ENCODE measurements at regions not wholly inside any gene's neighbourhood (a gene's known extent, or its start where the extent isn't known, plus 50 kb on each side); places are given as distances from the start of the nearest gene placed in this dataset.

DNA sequence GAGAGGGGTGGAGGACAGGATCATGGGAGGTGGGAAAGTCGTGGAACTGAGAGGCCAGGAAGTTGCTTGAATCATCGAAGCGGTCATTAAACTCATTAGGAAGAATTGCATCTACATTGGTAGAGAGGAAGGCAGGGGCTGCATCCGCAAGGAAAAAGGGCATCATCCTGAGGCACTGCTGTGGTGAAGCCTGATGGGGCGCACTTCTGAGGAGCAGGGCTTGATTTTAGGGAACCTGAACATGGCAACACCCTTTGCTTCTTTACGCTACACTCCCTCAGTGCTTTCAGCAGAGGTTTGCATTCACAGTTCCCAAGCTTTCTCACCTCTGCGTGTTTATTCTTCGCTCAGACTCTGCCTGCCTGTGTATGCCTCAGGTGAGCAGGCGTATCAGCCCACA lies 352.0 kb upstream of the RAB6C start:
- dilution Hi-C loops (cut with MboI; ENCODE audit: extremely low pct_ligation_motif_present, low sequenced_read_pairs) = no loop called here
- no peaks in the 10 kb centered on the region for H3K79me2 ChIP-seq (ENCODE audit: control insufficient read depth, insufficient read depth, low read length)
- TF ChIP-seq, protein P1, sequence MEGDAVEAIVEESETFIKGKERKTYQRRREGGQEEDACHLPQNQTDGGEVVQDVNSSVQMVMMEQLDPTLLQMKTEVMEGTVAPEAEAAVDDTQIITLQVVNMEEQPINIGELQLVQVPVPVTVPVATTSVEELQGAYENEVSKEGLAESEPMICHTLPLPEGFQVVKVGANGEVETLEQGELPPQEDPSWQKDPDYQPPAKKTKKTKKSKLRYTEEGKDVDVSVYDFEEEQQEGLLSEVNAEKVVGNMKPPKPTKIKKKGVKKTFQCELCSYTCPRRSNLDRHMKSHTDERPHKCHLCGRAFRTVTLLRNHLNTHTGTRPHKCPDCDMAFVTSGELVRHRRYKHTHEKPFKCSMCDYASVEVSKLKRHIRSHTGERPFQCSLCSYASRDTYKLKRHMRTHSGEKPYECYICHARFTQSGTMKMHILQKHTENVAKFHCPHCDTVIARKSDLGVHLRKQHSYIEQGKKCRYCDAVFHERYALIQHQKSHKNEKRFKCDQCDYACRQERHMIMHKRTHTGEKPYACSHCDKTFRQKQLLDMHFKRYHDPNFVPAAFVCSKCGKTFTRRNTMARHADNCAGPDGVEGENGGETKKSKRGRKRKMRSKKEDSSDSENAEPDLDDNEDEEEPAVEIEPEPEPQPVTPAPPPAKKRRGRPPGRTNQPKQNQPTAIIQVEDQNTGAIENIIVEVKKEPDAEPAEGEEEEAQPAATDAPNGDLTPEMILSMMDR (optimal IDR thresholded peaks at IDR 0.05 in 1 of 3, IDR thresholded peaks at IDR 0.05 in 1 of 3, conservative IDR thresholded peaks at IDR 0.05 in 1 of 3; ENCODE audit: extremely low read depth in 1 of 3, insufficient read depth in 2 of 3, low read length in 3 of 3) = no peak
- no peak for TF ChIP-seq EZH2 (IDR thresholded peaks at IDR 0.05; ENCODE audit: low read length)
- H4K20me1 ChIP-seq (ENCODE audit: control insufficient read depth, extremely low read depth, insufficient read depth, low read length) = no peaks in the 10 kb centered on the region
- no peaks in the 10 kb centered on the region for H3K4me1 ChIP-seq (ENCODE audit: control insufficient read depth, extremely low read depth, insufficient read depth, low read length)
- no peak overlapping the region for H2AFZ ChIP-seq (ENCODE audit: control insufficient read depth, low read length)
- H3K9me3 ChIP-seq (ENCODE audit: control insufficient read depth, low read depth, low read length) = no peaks in the 10 kb centered on the region
- FAIRE-seq = no peak
- no peak overlapping the region for H3K9ac ChIP-seq (ENCODE audit: control insufficient read depth, extremely low read depth, insufficient read depth, low read length)
- H3K27ac ChIP-seq (ENCODE audit: control insufficient read depth, insufficient read depth, low read length) = no peak overlapping the region
- H3K4me3 ChIP-seq (ENCODE audit: control insufficient read depth in 2 of 3, extremely low read depth in 1 of 3, insufficient read depth in 2 of 3, low read depth in 1 of 3, low read length in 3 of 3) = no peak overlapping the region
- H3K27me3 ChIP-seq (ENCODE audit: control insufficient read depth, extremely low read depth, insufficient read depth, low read length) = no peaks in the 10 kb centered on the region
- DNase-seq (ENCODE audit: low read depth, low spot score) = no peak
- no peaks in the 10 kb centered on the region for H3K36me3 ChIP-seq (ENCODE audit: control insufficient read depth in 2 of 2, extremely low read depth in 1 of 2, insufficient read depth in 2 of 2, low read length in 2 of 2)
- no peak overlapping the region for H3K4me2 ChIP-seq (ENCODE audit: control insufficient read depth, extremely low read depth, insufficient read depth, low read depth, low read length)
- no peaks in the 10 kb centered on the region for H3K9me1 ChIP-seq (ENCODE audit: control insufficient read depth, extremely low read depth, insufficient read depth, low read length)

DNA sequence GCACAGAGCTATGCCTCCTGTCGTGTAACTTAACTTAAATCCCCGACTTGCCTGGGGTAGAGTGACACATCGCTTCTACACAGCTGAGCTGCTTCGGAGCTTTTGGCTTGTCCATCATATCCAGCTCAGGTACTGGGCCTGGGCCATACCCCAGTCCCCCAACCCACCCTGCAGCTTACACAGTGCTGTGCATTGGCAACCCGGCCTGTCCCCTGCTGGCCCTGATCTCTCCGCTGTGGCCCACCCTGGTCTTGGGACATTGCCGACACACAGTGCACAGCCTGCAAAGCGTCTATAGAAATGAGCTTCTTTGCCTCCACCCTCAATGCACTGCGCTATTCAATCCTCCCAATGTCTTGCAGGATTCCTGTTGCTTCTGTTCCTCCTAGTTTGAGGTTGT lies 342.8 kb upstream of the RAB6C start:
- TF ChIP-seq, protein P1 (optimal IDR thresholded peaks at IDR 0.05 in 1 of 3, IDR thresholded peaks at IDR 0.05 in 1 of 3, conservative IDR thresholded peaks at IDR 0.05 in 1 of 3; ENCODE audit: extremely low read depth in 1 of 3, insufficient read depth in 2 of 3, low read length in 3 of 3) = no peak
- no peak for TF ChIP-seq EZH2 (IDR thresholded peaks at IDR 0.05; ENCODE audit: low read length)
- Histone ChIP-seq H3K4me2 (ENCODE audit: control insufficient read depth, extremely low read depth, insufficient read depth, low read depth, low read length) (no peak overlapping the region), H3K9ac (ENCODE audit: control insufficient read depth, extremely low read depth, insufficient read depth, low read length) (no peak overlapping the region), H3K9me3 (ENCODE audit: control insufficient read depth, low read depth, low read length) (no peaks in the 10 kb centered on the region), H3K27me3 (ENCODE audit: control insufficient read depth, extremely low read depth, insufficient read depth, low read length) (no peaks in the 10 kb centered on the region), H3K79me2 (ENCODE audit: control insufficient read depth, insufficient read depth, low read length) (no peaks in the 10 kb centered on the region), H4K20me1 (ENCODE audit: control insufficient read depth, extremely low read depth, insufficient read depth, low read length) (no peaks in the 10 kb centered on the region), H3K36me3 (ENCODE audit: control insufficient read depth in 2 of 2, extremely low read depth in 1 of 2, insufficient read depth in 2 of 2, low read length in 2 of 2) (no peaks in the 10 kb centered on the region), H2AFZ (ENCODE audit: control insufficient read depth, low read length) (no peak overlapping the region), H3K4me3 (ENCODE audit: control insufficient read depth in 2 of 3, extremely low read depth in 1 of 3, insufficient read depth in 2 of 3, low read depth in 1 of 3, low read length in 3 of 3) (no peak overlapping the region), H3K9me1 (ENCODE audit: control insufficient read depth, extremely low read depth, insufficient read depth, low read length) (no peaks in the 10 kb centered on the region), H3K27ac (ENCODE audit: control insufficient read depth, insufficient read depth, low read length) (no peak overlapping the region), H3K4me1 (ENCODE audit: control insufficient read depth, extremely low read depth, insufficient read depth, low read length) (no peaks in the 10 kb centered on the region)
- FAIRE-seq (no peak), DNase-seq (ENCODE audit: low read depth, low spot score) (no peak)
- dilution Hi-C loops (cut with MboI; ENCODE audit: extremely low pct_ligation_motif_present, low sequenced_read_pairs) = no loop called here
